NB4 (cell line): ENCODE measurements at regions not wholly inside any gene's neighbourhood (a gene's known extent, or its start where the extent isn't known, plus 50 kb on each side); places are given as distances from the start of the nearest gene placed in this dataset.

Source experiments
- CTCF ChIP-seq: IDR thresholded peaks from one replicate; pipeline ENCODE4 v1.5.1; 2012; ENCODE audit warnings: low read depth, low read length
- MAX ChIP-seq: IDR thresholded peaks from 2 replicates; pipeline ENCODE4 v1.6.1; 2011; ENCODE audit warnings: low read depth, low read length
- MYC ChIP-seq: IDR thresholded peaks from 2 replicates; pipeline ENCODE4 v1.6.1; 2011; ENCODE audit warnings: low read depth, low read length
- POLR2A ChIP-seq: IDR thresholded peaks from 2 replicates; pipeline ENCODE4 v1.6.1; 2011; ENCODE audit warnings: mild to moderate bottlenecking; ENCODE audit not compliant: insufficient read length; ENCODE audit errors: extremely low read depth

- no peak for TF ChIP-seq POLR2A
- no peak for TF ChIP-seq CTCF
- TF ChIP-seq MAX = no peak
- no peak for TF ChIP-seq MYC
These were observed 234.3 kb upstream of the FOLH1 start for GRCh38 chr11:49442669-49443068.
